ACC112 (cell line): ENCODE measurements at regions not wholly inside any gene's neighbourhood (a gene's known extent, or its start where the extent isn't known, plus 50 kb on each side); places are given as distances from the start of the nearest gene placed in this dataset.

Source experiments
- H2AFZ ChIP-seq: fragments of 200-600 bp; sonication (generic); one replicate; pipeline ENCODE4 v1.6.0; 2017; ENCODE audit warnings: antibody characterized with exemption, low read length; ENCODE audit not compliant: unreplicated experiment
- H3K27ac ChIP-seq: fragments of 200-600 bp; sonication (generic); 2 replicates; pipeline ENCODE4 v1.5.1; 2014; ENCODE audit warnings: low read depth, mild to moderate bottlenecking, antibody characterized with exemption, low read length, moderate library complexity
- H3K27me3 ChIP-seq: fragments of 200-600 bp; sonication (generic); 2 replicates; pipeline ENCODE4 v1.6.1; 2014; ENCODE audit warnings: mild to moderate bottlenecking, antibody characterized with exemption, low read length, moderate library complexity, mixed read lengths; ENCODE audit not compliant: insufficient read depth
- H3K36me3 ChIP-seq: fragments of 200-600 bp; sonication (generic); 2 replicates; pipeline ENCODE4 v1.6.1; 2016; ENCODE audit warnings: mild to moderate bottlenecking, antibody characterized with exemption, low read length, moderate library complexity, mixed read lengths; ENCODE audit not compliant: insufficient read depth
- H3K4me1 ChIP-seq: fragments of 200-600 bp; sonication (generic); one replicate; pipeline ENCODE4 v1.6.1; 2016; ENCODE audit warnings: low read length, mixed read lengths; ENCODE audit not compliant: insufficient read depth, unreplicated experiment, control insufficient read depth
- H3K4me3 ChIP-seq: fragments of 200-600 bp; sonication (generic); 2 replicates; pipeline ENCODE4 v1.5.1; 2014; ENCODE audit warnings: mild to moderate bottlenecking, low read depth, low read length
- H3K79me2 ChIP-seq: fragments of 200-600 bp; sonication (generic); one replicate; pipeline ENCODE4 v1.6.0; 2016; ENCODE audit warnings: low read length; ENCODE audit not compliant: control insufficient read depth, unreplicated experiment, insufficient read depth

- H3K27me3 ChIP-seq, result no peaks in the 10 kb centered on the region
- no peaks in the 10 kb centered on the region for H3K79me2 ChIP-seq
- peaks cover 12% of the 10 kb centered on the region for H3K4me1 ChIP-seq
- no peaks in the 10 kb centered on the region for H3K36me3 ChIP-seq
- no peak overlapping the region for H2AFZ ChIP-seq
- H3K4me3 ChIP-seq, result no peak overlapping the region
- no peak overlapping the region for H3K27ac ChIP-seq
These were observed 92.2 kb upstream of the TOP3B start for GRCh38 chr22:22074634-22075381.

DNA sequence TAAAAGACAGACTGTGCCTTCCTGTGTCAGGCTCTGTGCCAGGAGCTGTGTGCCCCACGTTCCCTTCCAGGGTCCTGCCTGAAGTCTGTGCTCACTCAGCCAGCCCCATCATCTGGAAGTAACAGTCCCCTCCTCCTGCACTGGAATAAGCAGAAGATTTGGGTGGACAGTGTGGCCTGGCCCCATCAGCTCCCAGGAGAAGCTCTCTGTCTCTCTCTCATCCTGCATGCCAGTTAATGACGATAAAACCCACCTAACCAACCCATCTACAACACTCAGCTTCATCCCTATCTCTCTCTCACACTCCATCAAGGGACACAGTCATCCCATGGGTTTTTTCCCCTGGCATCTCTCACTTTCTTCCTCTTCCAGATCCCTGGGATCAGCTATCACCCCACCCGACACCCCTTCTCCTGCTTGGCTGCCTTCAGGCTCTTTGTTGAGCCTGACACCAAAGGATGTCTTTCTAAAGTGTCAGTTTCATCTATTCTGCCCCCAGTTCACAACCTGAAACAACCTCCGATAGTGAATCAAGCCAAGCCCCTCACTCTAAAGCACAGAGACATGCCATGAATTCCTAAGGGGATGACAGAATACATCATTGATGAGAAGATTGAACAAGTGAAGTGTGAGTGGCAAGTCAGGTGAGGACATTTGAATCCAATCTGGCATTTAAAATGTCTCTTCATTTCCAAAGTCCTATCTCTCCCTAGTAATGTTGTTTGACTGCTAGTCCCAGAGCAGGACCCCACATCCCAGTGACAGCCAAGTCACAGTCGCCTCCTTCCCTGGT lies 91.4 kb upstream of the TOP3B start:
- H3K27me3 ChIP-seq, result peaks cover under 1% of the 10 kb centered on the region; the same call in 1 of the 2 replicates

DNA sequence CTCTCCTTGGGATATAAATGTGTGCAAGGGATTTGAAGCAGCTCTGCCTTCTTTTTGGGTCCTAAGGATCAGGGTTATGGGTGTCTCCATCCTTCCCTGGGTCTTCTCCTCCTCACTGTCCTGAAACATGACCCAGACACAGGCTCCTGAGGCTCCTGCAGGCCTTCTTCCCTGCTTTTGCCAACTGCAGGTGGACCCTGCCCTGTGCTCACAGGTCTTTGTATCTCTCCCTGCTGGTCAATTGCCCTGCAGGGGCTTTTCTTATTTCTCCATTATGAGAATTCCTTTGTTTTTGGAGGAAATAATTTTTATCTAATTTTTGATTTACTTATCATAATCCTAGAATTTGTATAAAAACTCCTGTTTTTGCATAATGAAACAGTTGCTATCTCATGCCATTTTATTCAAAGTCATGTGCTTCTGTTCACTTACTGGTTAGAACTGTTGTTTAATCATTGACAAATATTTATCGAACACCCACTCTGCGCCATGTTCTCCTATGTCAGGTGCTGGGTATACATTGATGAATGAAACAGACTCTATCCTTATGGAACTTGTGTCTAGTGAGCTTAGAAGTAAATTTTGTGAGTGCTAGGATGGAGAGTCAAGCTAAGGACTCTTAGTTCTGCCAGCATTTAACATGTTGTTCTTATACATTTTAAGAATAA lies 89.7 kb upstream of the TOP3B start:
- H3K4me3 ChIP-seq, result no peak overlapping the region
- H3K36me3 ChIP-seq, result no peaks in the 10 kb centered on the region
- H3K27ac ChIP-seq, result no peak overlapping the region
- H2AFZ ChIP-seq, result no peak overlapping the region
- H3K27me3 ChIP-seq, result peaks cover 3% of the 10 kb centered on the region; the same call in 1 of the 2 replicates
- no peaks in the 10 kb centered on the region for H3K79me2 ChIP-seq
- H3K4me1 ChIP-seq, result peaks cover 12% of the 10 kb centered on the region

More for the DNA sequence above, 91.4 kb upstream of the TOP3B start:
- no peak overlapping the region for H3K27ac ChIP-seq
- no peak overlapping the region for H3K4me3 ChIP-seq
- H3K36me3 ChIP-seq, result no peaks in the 10 kb centered on the region
- no peaks in the 10 kb centered on the region for H3K79me2 ChIP-seq
- H2AFZ ChIP-seq, result no peak overlapping the region
- H3K4me1 ChIP-seq, result peaks cover 12% of the 10 kb centered on the region

- Histone ChIP-seq H3K27me3 (peaks cover 3% of the 10 kb centered on the region; the same call in 1 of the 2 replicates), H3K4me3 (no peak overlapping the region), H2AFZ (no peak overlapping the region), H3K79me2 (no peaks in the 10 kb centered on the region), H3K27ac (no peak overlapping the region), H3K36me3 (no peaks in the 10 kb centered on the region), H3K4me1 (peaks cover 8% of the 10 kb centered on the region)
These were observed 88.9 kb upstream of the TOP3B start for GRCh38 chr22:22071455-22071854.

DNA sequence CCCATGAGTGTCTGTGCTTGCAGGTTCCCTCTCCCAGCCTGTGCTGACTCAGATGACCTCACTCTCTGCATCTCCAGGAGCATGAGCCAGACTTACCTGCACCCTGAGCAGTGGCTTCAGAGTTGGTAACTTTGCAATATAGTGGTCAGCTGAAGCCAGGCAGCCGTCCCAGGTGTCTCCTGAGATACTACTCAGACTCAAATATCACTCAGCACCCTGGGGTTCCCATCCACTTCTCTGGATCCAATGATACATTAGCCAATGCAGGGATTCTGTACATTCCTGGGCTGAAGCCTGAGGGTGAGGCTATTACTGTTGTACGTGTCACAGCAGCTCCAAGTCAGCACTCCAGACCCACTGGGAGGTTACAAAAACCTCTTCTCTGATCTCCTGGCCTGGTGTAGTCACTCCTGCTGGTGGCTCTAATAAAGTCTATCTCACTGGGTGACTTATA lies 87.8 kb upstream of the TOP3B start:
- H2AFZ ChIP-seq, result no peak overlapping the region
- peaks cover 7% of the 10 kb centered on the region for H3K4me1 ChIP-seq
- peaks cover 3% of the 10 kb centered on the region; the same call in 1 of the 2 replicates for H3K27me3 ChIP-seq

DNA sequence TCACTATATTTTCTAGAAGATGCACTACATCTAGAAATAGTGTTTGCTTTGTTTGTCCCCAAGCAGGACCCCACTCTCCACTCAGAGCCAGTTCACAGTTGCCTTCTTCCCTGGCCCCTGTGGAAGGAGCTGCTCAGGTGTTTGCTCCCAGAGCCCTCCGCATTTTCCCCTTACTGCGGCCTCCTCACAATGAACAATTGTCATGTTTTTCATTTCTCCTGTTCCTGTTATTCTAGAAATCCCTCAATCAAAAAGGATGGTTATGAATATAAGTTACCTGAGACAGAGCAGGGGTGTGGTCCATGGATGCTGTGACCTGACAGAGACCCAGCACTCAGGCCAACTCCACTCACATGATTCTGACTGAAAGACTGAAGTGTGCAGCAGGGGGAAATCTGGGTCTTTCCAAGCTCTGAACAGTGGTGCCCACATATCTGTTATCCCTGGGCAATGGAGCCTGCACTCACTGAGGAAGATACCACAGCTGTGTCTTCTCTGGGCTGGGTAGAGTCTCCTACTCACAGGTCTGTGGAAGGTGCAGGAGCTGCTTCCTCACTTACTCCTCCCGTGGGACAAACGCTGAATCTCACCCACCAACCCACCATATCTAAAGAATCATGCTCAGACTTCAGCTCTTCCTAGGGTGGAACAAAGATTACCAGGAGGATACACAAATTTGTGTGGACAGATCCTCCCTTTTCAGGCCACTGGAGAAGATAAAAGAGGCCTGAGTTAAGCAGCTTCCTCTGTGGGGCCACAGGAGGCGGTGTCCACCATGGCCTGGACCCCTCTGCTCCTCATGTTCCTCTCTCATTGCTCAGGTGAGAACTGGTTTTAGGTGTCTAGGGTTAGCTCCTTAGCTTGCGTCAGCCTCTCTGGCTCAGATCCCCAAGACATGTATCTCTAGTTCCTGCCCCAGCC lies 87.1 kb upstream of the TOP3B start:
- H3K27ac ChIP-seq, result no peak overlapping the region
- H3K27me3 ChIP-seq, result peaks cover 7% of the 10 kb centered on the region; the same call in 1 of the 2 replicates
- no peaks in the 10 kb centered on the region for H3K79me2 ChIP-seq
- H3K36me3 ChIP-seq, result no peaks in the 10 kb centered on the region
- H3K4me3 ChIP-seq, result no peak overlapping the region
- no peak overlapping the region for H2AFZ ChIP-seq
- peaks cover 4% of the 10 kb centered on the region for H3K4me1 ChIP-seq

More for the DNA sequence above, 87.8 kb upstream of the TOP3B start:
- no peaks in the 10 kb centered on the region for H3K79me2 ChIP-seq
- no peak overlapping the region for H3K4me3 ChIP-seq
- H3K36me3 ChIP-seq, result no peaks in the 10 kb centered on the region
- H3K27ac ChIP-seq, result no peak overlapping the region

- no peak overlapping the region for H2AFZ ChIP-seq
- no peaks in the 10 kb centered on the region for H3K79me2 ChIP-seq
- H3K36me3 ChIP-seq, result no peaks in the 10 kb centered on the region
- no peak overlapping the region for H3K4me3 ChIP-seq
- no peaks in the 10 kb centered on the region for H3K4me1 ChIP-seq
- H3K27me3 ChIP-seq, result peaks cover 8% of the 10 kb centered on the region; the same call in 1 of the 2 replicates
- no peak overlapping the region for H3K27ac ChIP-seq
These were observed 86.1 kb upstream of the TOP3B start for GRCh38 chr22:22068657-22069056.

DNA sequence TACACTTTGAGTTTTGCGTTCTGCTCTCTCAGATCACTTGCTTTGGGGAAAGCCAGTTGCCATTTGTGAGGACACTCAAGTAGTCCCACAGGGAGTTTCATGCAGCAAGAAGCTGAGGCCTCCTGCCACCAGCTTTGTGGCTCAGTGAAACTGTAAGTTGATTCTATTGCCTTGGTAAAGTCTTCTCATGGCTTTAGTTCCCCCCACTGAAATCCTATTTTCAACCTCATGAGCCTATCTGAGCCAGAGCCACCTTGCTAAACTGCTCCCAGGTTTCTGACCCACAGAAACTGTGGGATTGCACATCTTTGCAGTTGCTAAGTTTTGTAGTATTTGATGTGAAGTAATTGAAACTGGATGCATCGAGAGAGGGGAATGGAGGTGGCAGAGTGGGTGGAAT lies 85.4 kb upstream of the TOP3B start:
- peaks cover 8% of the 10 kb centered on the region; the same call in 1 of the 2 replicates for H3K27me3 ChIP-seq
- no peaks in the 10 kb centered on the region for H3K36me3 ChIP-seq
- H3K4me3 ChIP-seq, result no peak overlapping the region
- no peak overlapping the region for H2AFZ ChIP-seq
- no peak overlapping the region for H3K27ac ChIP-seq
- no peaks in the 10 kb centered on the region for H3K4me1 ChIP-seq
- no peaks in the 10 kb centered on the region for H3K79me2 ChIP-seq

GRCh38 chr22:22067192-22067591 lies 84.6 kb upstream of the TOP3B start:
- H3K27me3 ChIP-seq, result peaks cover 8% of the 10 kb centered on the region; the same call in 1 of the 2 replicates
- H2AFZ ChIP-seq, result no peak overlapping the region
- no peaks in the 10 kb centered on the region for H3K4me1 ChIP-seq
- no peaks in the 10 kb centered on the region for H3K79me2 ChIP-seq
- H3K4me3 ChIP-seq, result no peak overlapping the region
- H3K27ac ChIP-seq, result no peak overlapping the region
- no peaks in the 10 kb centered on the region for H3K36me3 ChIP-seq

- no peak overlapping the region for H3K4me3 ChIP-seq
These were observed 82.0 kb upstream of the TOP3B start for GRCh38 chr22:22064580-22064979.

More at GRCh38 chr22:22064580-22064979, 82.0 kb upstream of the TOP3B start:
- H3K79me2 ChIP-seq, result no peaks in the 10 kb centered on the region
- H3K4me1 ChIP-seq, result peaks cover 7% of the 10 kb centered on the region
- H3K27me3 ChIP-seq, result peaks cover 8% of the 10 kb centered on the region; the same call in 1 of the 2 replicates
- H3K27ac ChIP-seq, result no peak overlapping the region
- H2AFZ ChIP-seq, result no peak overlapping the region
- no peaks in the 10 kb centered on the region for H3K36me3 ChIP-seq
